Keratinocyte (primary cell): ENCODE measurements at regions not wholly inside any gene's neighbourhood (a gene's known extent, or its start where the extent isn't known, plus 50 kb on each side); places are given as distances from the start of the nearest gene placed in this dataset.

Source experiments
- DNase-seq: peaks from one replicate; pipeline ENCODE4 v3.0.0-alpha.2; 2011; ENCODE audit warnings: low read depth, missing footprints, low spot score
- FAIRE-seq: peaks from 2 replicates; lab custom pipeline; 2011; peaks lifted over from hg19 to GRCh38; lab: Jason Lieb, UNC
- H2AFZ ChIP-seq: 2 replicates; pipeline ENCODE4 v1.6.0; 2012; ENCODE audit warnings: low read length, control low read depth, inconsistent platforms; ENCODE audit not compliant: control insufficient read depth
- H3K27ac ChIP-seq: 2 replicates; pipeline ENCODE4 v1.5.1; 2011; ENCODE audit warnings: low read length; ENCODE audit not compliant: control insufficient read depth, insufficient read depth
- H3K27me3 ChIP-seq: 3 replicates; pipeline ENCODE4 v1.6.0; 2011; ENCODE audit warnings: low read length; ENCODE audit not compliant: control insufficient read depth, insufficient read depth; ENCODE audit errors: extremely low read depth
- H3K36me3 ChIP-seq, 2 experiments: 2 replicates in 1 of 2; 3 replicates in 1 of 2; pipeline ENCODE4 v1.5.1; 2011; ENCODE audit warnings: low read length in 2 of 2, mild to moderate bottlenecking in 1 of 2; ENCODE audit not compliant: control insufficient read depth in 2 of 2, insufficient read depth in 2 of 2; ENCODE audit errors: extremely low read depth in 1 of 2
- H3K4me1 ChIP-seq: 3 replicates; pipeline ENCODE4 v1.5.1; 2011; ENCODE audit warnings: low read length; ENCODE audit not compliant: control insufficient read depth, insufficient read depth; ENCODE audit errors: extremely low read depth
- H3K4me2 ChIP-seq: 3 replicates; pipeline ENCODE4 v1.6.0; 2011; ENCODE audit warnings: low read depth, low read length; ENCODE audit not compliant: control insufficient read depth, insufficient read depth; ENCODE audit errors: extremely low read depth
- H3K4me3 ChIP-seq, 3 experiments: fragments of 200-600 bp in 1 of 3; sonication (generic) in 1 of 3; 2 replicates in 2 of 3; 3 replicates in 1 of 3; pipeline ENCODE4 v1.5.1; 2011 to 2016; ENCODE audit warnings: low read length in 3 of 3, mild to moderate bottlenecking in 3 of 3, control low read depth in 2 of 3, inconsistent platforms in 1 of 3, low read depth in 1 of 3, mixed read lengths in 1 of 3, mixed run types in 1 of 3, moderate library complexity in 1 of 3; ENCODE audit not compliant: control insufficient read depth in 2 of 3, insufficient read depth in 2 of 3; ENCODE audit errors: extremely low read depth in 1 of 3
- H3K79me2 ChIP-seq: 2 replicates; pipeline ENCODE4 v1.6.0; 2012; ENCODE audit warnings: low read length; ENCODE audit not compliant: control insufficient read depth, insufficient read depth
- H3K9ac ChIP-seq: 3 replicates; pipeline ENCODE4 v1.6.0; 2011; ENCODE audit warnings: low read length; ENCODE audit not compliant: control insufficient read depth, insufficient read depth; ENCODE audit errors: extremely low read depth
- H3K9me1 ChIP-seq: 3 replicates; pipeline ENCODE4 v1.6.0; 2011; ENCODE audit warnings: low read length; ENCODE audit not compliant: control insufficient read depth, insufficient read depth; ENCODE audit errors: extremely low read depth
- H3K9me3 ChIP-seq: 2 replicates; pipeline ENCODE4 v1.5.1; 2012; ENCODE audit warnings: low read depth, low read length; ENCODE audit not compliant: control insufficient read depth
- H4K20me1 ChIP-seq: 3 replicates; pipeline ENCODE4 v1.6.0; 2011; ENCODE audit warnings: low read length; ENCODE audit not compliant: control insufficient read depth, insufficient read depth; ENCODE audit errors: extremely low read depth
- EZH2 ChIP-seq: IDR thresholded peaks from one replicate; pipeline ENCODE4 v1.6.1; 2012; ENCODE audit warnings: inconsistent platforms, mild to moderate bottlenecking, low read length, moderate library complexity
- dilution Hi-C: fragments of 300-500 bp; cut with MboI; formaldehyde crosslinking; loops from one replicate; pipeline ENCODE4 v1.7.0; 2020; ENCODE audit warnings: low sequenced_read_pairs; ENCODE audit not compliant: extremely low pct_ligation_motif_present
- TF ChIP-seq, protein P1 (sequence below), 3 experiments: IDR thresholded peaks in 1 of 3; conservative IDR thresholded peaks in 1 of 3; optimal IDR thresholded peaks in 1 of 3; 2 replicates in 2 of 3; 3 replicates in 1 of 3; pipeline versions ENCODE3 to v1.5.1; 2011; ENCODE audit warnings: low read length in 3 of 3, mild to moderate bottlenecking in 3 of 3, moderate library complexity in 2 of 3, control low read depth in 1 of 3, inconsistent platforms in 1 of 3; ENCODE audit not compliant: insufficient read depth in 2 of 3; ENCODE audit errors: extremely low read depth in 1 of 3

DNA sequence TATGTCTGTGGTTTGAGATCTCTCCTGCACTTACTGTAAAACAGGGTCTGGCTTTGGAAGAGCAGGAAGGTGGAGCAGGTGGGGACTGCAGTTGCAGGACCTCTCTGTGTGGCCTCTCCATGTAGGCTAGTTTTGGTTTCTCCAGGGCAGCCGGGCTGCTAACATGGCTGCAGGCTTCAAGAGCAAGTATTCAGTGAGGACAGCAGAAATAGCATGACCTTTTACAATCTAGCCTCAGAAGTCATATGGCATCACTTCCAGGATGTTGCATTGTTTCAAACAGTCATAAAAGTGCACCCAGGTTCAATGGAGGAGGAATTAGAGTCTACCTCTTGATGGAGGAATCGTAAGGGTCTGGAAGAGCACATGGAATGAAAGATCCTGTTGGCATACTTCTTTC is 728.7 kb downstream of the NTRK3 start:
- Histone ChIP-seq H3K9ac (no peak overlapping the region), H4K20me1 (no peaks in the 10 kb centered on the region), H3K4me1 (no peaks in the 10 kb centered on the region), H3K27ac (no peak overlapping the region), H3K4me3 (no peak overlapping the region), H3K9me1 (no peaks in the 10 kb centered on the region), H3K27me3 (no peaks in the 10 kb centered on the region), H3K79me2 (no peaks in the 10 kb centered on the region), H2AFZ (no peak overlapping the region), H3K9me3 (no peaks in the 10 kb centered on the region), H3K4me2 (no peak overlapping the region), H3K36me3 (no peaks in the 10 kb centered on the region)
- dilution Hi-C loops: no loop called here
- FAIRE-seq (peak; percentile 23), DNase-seq (no peak)
- TF ChIP-seq EZH2: no peak

DNA sequence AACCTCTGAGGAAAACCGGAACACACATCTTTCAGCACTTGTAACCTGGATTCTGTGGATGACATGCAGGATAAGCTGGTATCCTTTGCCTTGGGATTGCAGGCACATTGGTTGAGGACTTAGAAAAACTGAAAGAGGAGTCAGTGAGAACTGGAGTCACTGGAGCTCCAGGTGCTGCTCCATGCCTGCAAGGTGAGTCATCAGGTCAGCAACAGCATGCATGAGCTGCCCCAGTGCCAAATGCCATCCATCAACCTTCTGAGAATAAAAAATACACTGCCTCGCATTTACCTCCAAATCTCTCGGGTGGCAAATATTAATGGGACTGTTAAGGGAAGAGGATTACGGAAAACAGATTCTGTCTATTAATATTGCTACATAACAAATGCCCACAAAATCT is 729.1 kb downstream of the NTRK3 start:
- Histone ChIP-seq H3K79me2 (no peaks in the 10 kb centered on the region), H3K27ac (no peak overlapping the region), H3K4me3 (no peak overlapping the region), H2AFZ (no peak overlapping the region), H3K36me3 (no peaks in the 10 kb centered on the region), H3K27me3 (no peaks in the 10 kb centered on the region), H4K20me1 (no peaks in the 10 kb centered on the region), H3K9me3 (no peaks in the 10 kb centered on the region), H3K4me1 (no peaks in the 10 kb centered on the region), H3K9ac (no peak overlapping the region), H3K4me2 (no peak overlapping the region), H3K9me1 (no peaks in the 10 kb centered on the region)
- FAIRE-seq: peak; percentile 88
- TF ChIP-seq, protein P1, sequence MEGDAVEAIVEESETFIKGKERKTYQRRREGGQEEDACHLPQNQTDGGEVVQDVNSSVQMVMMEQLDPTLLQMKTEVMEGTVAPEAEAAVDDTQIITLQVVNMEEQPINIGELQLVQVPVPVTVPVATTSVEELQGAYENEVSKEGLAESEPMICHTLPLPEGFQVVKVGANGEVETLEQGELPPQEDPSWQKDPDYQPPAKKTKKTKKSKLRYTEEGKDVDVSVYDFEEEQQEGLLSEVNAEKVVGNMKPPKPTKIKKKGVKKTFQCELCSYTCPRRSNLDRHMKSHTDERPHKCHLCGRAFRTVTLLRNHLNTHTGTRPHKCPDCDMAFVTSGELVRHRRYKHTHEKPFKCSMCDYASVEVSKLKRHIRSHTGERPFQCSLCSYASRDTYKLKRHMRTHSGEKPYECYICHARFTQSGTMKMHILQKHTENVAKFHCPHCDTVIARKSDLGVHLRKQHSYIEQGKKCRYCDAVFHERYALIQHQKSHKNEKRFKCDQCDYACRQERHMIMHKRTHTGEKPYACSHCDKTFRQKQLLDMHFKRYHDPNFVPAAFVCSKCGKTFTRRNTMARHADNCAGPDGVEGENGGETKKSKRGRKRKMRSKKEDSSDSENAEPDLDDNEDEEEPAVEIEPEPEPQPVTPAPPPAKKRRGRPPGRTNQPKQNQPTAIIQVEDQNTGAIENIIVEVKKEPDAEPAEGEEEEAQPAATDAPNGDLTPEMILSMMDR (optimal IDR thresholded peaks at IDR 0.05 in 1 of 3, IDR thresholded peaks at IDR 0.05 in 1 of 3, conservative IDR thresholded peaks at IDR 0.05 in 1 of 3; ENCODE audit: extremely low read depth in 1 of 3, insufficient read depth in 2 of 3, low read length in 3 of 3): no peak
- TF ChIP-seq EZH2: no peak
- dilution Hi-C loops: no loop called here
- DNase-seq: no peak

DNA sequence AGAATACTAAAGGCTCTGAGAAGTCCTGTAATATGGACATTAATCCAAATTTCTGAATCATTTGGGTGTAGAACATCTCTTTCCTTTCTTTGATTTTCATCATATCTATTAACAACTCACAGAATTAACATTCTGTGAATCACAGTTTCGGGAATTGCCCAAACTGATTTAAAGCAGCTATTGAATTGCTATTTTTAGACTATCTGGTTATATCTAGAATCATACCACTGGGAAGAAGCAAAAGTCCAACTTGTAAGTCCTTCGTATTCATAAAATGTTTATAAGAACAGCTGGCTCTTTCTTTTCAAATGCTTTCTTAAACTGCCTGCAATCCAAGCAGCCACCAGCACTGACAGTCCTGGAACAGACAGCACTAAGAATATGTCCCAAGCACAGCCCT is 733.0 kb downstream of the NTRK3 start:
- Histone ChIP-seq H3K79me2 (no peaks in the 10 kb centered on the region), H3K4me2 (no peak overlapping the region), H3K36me3 (no peaks in the 10 kb centered on the region), H4K20me1 (no peaks in the 10 kb centered on the region), H3K27ac (no peak overlapping the region), H3K9ac (no peak overlapping the region), H3K9me1 (no peaks in the 10 kb centered on the region), H3K4me1 (no peaks in the 10 kb centered on the region), H3K9me3 (no peaks in the 10 kb centered on the region), H3K4me3 (no peak overlapping the region), H2AFZ (no peak overlapping the region), H3K27me3 (no peaks in the 10 kb centered on the region)
- dilution Hi-C loops: no loop called here
- no peak for DNase-seq
- TF ChIP-seq, protein P1 (optimal IDR thresholded peaks at IDR 0.05 in 1 of 3, IDR thresholded peaks at IDR 0.05 in 1 of 3, conservative IDR thresholded peaks at IDR 0.05 in 1 of 3; ENCODE audit: extremely low read depth in 1 of 3, insufficient read depth in 2 of 3, low read length in 3 of 3): no peak
- TF ChIP-seq EZH2: no peak
- FAIRE-seq: no peak
